ENCODE measurements at regions not wholly inside any gene's neighbourhood (a gene's known extent, or its start where the extent isn't known, plus 50 kb on each side); places are given as distances from the start of the nearest gene placed in this dataset.
"Not testable (repeated sequence)": the region's sequence is repeated elsewhere in the genome, so short reads cannot be mapped to it uniquely, and the experiment has no call there.

DNA sequence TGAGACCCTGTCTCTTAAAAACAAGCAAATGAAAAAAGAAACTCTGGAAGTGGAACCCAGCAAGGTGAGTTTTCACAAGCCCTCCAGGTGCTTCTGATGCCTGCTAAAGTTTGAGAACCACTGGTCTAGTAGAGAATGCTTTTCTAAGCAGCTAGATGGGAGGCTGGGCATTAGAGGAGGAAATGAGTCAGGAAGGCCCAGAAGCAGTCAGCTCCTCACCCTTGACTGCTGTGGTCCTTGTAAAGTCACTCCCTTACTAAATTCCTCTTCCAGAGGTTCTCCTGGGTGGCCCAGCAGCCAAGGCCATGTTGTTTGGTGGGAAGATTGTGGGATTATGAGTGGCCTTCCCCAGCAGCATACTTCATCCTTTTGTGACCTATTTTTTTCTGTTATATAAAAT, 52.0 kb upstream of the FYN start:
- DNase-seq (ENCODE audit: low read depth, low spot score): no peak
- H3K4me3 ChIP-seq (ENCODE audit: low read depth, low read length): no peak overlapping the region
- ChIA-PET CTCF (interaction anchor here (0.8 to 2.3 kb wide), 3 partner anchors 9 to 162 kb away, joined by 3 to 9 read pairs (median 3); no protein-coding TSS in a partner anchor), POLR2A (interaction anchor here (1.3 to 1.4 kb wide), 2 partner anchors 13 to 49 kb away, joined by 4 read pairs; no protein-coding TSS in a partner anchor)
- TF ChIP-seq, protein P1, sequence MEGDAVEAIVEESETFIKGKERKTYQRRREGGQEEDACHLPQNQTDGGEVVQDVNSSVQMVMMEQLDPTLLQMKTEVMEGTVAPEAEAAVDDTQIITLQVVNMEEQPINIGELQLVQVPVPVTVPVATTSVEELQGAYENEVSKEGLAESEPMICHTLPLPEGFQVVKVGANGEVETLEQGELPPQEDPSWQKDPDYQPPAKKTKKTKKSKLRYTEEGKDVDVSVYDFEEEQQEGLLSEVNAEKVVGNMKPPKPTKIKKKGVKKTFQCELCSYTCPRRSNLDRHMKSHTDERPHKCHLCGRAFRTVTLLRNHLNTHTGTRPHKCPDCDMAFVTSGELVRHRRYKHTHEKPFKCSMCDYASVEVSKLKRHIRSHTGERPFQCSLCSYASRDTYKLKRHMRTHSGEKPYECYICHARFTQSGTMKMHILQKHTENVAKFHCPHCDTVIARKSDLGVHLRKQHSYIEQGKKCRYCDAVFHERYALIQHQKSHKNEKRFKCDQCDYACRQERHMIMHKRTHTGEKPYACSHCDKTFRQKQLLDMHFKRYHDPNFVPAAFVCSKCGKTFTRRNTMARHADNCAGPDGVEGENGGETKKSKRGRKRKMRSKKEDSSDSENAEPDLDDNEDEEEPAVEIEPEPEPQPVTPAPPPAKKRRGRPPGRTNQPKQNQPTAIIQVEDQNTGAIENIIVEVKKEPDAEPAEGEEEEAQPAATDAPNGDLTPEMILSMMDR (IDR thresholded peaks at IDR 0.05; ENCODE audit: insufficient read depth, low read length, missing control alignments): no peak

DNA sequence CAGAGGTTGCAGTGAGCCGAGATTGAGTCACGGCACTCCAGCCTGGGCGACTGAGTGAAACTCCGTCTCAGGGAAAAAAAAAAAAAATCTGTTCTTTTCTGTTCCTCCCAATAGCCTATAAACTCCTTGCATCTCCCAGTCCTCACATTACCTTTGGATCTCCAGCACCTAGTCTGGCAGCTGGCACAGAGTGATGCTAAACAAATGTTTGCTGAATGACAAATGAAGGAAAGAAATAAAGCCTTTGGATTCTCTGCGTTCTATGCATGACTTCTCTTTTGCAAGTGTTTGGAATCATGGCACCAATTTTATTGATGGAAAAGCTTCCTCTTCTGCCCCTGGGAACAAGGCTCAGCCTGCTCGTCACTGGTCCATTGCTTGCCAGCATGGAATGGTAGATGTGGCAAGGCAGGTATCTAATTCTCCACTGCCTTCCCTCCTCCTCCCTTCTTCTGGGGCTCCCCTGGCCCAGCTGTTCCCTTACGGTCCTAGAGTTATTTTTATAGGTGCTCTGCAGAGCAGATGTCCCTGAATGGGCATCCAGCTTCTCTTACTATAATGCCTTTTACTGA, 53.6 kb upstream of the FYN start:
- TF ChIP-seq, protein P1 (IDR thresholded peaks at IDR 0.05; ENCODE audit: insufficient read depth, low read length, missing control alignments): no peak
- no peak overlapping the region for H3K4me3 ChIP-seq (ENCODE audit: low read depth, low read length)
- CTCF ChIA-PET: interaction anchor here (1.0 to 1.2 kb wide), 2 partner anchors 117 to 216 kb away, joined by 3 to 4 read pairs; no protein-coding TSS in a partner anchor
- DNase-seq (ENCODE audit: low read depth, low spot score): no peak
- POLR2A ChIA-PET: no interaction called here

DNA sequence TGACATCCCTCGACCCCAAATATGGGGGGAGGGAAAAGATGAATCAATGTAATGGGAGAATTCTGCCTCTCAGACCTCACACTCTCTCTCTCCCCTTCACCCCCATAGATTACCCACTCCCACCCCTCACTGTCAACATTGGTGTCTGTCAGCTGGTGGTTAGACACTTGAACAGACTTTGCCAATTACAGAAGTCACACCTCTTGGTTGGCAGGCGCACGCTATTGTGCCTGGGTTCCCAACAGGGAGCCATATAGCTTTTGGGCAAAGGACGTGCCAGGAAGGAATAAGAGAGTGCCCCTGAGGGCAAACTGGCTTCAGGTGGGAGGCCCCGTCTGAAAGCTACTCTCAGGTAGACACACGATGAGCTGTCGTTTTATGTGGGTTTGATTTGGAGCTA, 54.1 kb upstream of the FYN start:
- CTCF ChIA-PET: interaction anchor here (1.0 to 1.2 kb wide), 2 partner anchors 117 to 217 kb away, joined by 3 to 4 read pairs; no protein-coding TSS in a partner anchor

DNA sequence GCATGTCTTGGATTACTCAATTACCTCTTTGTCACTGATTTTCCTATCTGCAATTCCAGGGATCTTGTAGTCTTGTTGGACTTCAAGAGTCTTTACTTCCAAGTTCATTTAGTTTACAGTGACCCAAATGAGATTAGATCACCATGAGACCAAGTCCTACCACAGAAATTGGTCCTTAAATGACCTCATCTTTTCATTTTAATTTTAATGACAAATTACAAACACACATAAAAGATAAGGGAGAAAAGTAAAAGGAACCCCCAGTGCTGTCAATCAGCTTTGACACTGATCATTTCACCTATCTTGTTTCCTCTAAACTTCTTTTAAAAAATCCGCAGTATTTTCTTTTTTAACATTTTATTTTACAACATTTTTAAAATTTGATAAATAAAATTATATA, 54.9 kb upstream of the FYN start:
- CTCF ChIA-PET: interaction anchor here (1.4 to 1.7 kb wide), 2 partner anchors 9 to 20 kb away, joined by 3 to 4 read pairs; no protein-coding TSS in a partner anchor
- DNase-seq (ENCODE audit: low read depth, low spot score): no peak
- POLR2A ChIA-PET: no interaction called here
- no peak overlapping the region for H3K4me3 ChIP-seq (ENCODE audit: low read depth, low read length)
- TF ChIP-seq, protein P1 (IDR thresholded peaks at IDR 0.05; ENCODE audit: insufficient read depth, low read length, missing control alignments): no peak

More for the DNA sequence above, 54.1 kb upstream of the FYN start:
- TF ChIP-seq, protein P1 (IDR thresholded peaks at IDR 0.05; ENCODE audit: insufficient read depth, low read length, missing control alignments): no peak
- no peak for DNase-seq (ENCODE audit: low read depth, low spot score)
- POLR2A ChIA-PET: no interaction called here
- H3K4me3 ChIP-seq (ENCODE audit: low read depth, low read length): no peak overlapping the region

DNA sequence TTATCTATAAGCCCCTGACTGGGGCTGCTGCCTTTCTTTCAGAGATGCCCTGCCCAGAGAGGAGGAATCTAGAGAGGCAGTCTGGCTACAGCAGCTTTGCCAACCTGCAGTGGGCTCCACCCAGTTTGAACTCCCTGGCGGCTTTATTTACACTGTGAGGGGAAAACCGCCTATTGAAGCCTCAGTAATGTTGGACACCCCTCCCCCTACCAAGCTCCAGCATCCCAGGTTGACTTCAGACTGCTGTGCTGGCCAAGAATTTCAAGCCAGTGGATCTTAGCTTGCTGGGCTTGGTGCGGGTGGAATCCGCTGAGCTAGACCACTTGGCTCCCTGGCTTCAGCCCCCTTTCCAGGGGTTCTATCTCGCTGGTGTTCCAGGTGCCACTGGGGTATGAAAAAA, 61.4 kb upstream of the FYN start:
- DNase-seq (ENCODE audit: low read depth, low spot score); POLR2A ChIA-PET; H3K4me3 ChIP-seq (ENCODE audit: low read depth, low read length): not testable (repeated sequence)
- CTCF ChIA-PET: interaction anchor here (0.9 to 1.0 kb wide), 2 partner anchors 9 to 12 kb away, joined by 3 read pairs; no protein-coding TSS in a partner anchor

DNA sequence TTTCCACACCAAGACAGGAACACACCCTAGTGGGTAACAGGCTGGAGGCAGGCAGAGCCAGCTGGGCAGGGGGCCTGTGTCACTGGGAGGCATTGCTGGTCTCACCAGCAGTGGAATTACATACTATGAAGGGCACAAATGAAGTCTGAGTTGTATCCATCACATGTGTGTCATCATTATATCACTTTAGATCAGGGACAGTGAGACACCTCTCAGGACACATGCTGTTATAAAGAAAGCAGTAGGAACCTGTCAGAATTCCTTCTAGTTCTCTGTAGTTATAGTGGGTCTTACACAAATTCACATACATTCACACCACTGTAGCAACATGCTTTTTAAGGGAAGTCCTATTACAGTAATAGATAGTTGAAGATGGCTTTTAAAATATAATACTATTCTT, 63.5 kb upstream of the FYN start:
- ChIA-PET CTCF (no interaction called here), POLR2A (no interaction called here)
- TF ChIP-seq, protein P1 (IDR thresholded peaks at IDR 0.05; ENCODE audit: insufficient read depth, low read length, missing control alignments): no peak
- no peak overlapping the region for H3K4me3 ChIP-seq (ENCODE audit: low read depth, low read length)
- DNase-seq (ENCODE audit: low read depth, low spot score): no peak

DNA sequence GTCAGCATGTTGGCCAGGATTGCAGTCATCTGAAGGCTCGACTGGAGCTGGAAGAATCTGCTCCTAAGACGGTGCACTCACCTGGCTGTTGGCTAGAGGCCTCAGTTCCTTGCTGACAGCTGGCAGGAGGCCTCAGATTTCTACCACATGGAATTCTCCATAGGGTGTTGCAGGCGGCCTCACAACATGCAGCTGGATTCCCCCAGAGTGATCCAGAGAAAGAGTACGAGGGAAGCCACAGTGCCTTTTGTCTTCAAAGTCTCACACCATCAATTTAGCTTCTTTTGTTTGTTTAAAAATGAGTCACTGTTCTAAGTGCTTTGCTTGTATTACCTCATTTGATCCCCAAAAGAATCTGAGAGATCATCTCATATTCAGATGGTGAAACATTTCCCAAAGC, 65.5 kb upstream of the FYN start:
- ChIA-PET CTCF (interaction anchor here (1.8 kb wide), 1 partner anchor 11 kb away, joined by 8 read pairs; no protein-coding TSS in a partner anchor), POLR2A (interaction anchor here (0.9 to 1.3 kb wide), 2 partner anchors 13 to 14 kb away, joined by 3 to 4 read pairs; no protein-coding TSS in a partner anchor)
- TF ChIP-seq, protein P1 (IDR thresholded peaks at IDR 0.05; ENCODE audit: insufficient read depth, low read length, missing control alignments): no peak
- DNase-seq (ENCODE audit: low read depth, low spot score): no peak
- H3K4me3 ChIP-seq (ENCODE audit: low read depth, low read length): no peak overlapping the region
